ENCODE measurements at regions not wholly inside any gene's neighbourhood (a gene's known extent, or its start where the extent isn't known, plus 50 kb on each side); places are given as distances from the start of the nearest gene placed in this dataset.

DNA sequence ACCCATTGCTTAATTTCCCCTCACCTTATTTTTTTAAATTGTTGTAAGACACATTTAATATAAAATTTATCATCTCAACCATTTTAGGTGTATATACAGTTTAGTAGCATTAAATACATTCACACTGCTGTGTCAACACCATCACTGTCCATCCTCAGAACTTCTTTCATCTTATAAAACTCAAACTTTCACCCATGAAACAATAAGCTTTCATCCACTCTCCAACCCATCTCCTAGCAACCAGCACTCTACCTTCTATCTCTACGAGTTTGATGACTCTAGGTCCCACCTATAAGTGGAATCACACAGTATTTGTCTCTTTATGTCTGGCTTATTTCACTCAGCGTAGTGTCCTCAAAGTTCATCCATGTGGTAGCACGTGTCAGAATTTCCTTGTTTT is 75.5 kb downstream of the TBX3 start:
- TF ChIP-seq, protein P1, sequence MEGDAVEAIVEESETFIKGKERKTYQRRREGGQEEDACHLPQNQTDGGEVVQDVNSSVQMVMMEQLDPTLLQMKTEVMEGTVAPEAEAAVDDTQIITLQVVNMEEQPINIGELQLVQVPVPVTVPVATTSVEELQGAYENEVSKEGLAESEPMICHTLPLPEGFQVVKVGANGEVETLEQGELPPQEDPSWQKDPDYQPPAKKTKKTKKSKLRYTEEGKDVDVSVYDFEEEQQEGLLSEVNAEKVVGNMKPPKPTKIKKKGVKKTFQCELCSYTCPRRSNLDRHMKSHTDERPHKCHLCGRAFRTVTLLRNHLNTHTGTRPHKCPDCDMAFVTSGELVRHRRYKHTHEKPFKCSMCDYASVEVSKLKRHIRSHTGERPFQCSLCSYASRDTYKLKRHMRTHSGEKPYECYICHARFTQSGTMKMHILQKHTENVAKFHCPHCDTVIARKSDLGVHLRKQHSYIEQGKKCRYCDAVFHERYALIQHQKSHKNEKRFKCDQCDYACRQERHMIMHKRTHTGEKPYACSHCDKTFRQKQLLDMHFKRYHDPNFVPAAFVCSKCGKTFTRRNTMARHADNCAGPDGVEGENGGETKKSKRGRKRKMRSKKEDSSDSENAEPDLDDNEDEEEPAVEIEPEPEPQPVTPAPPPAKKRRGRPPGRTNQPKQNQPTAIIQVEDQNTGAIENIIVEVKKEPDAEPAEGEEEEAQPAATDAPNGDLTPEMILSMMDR (IDR thresholded peaks at IDR 0.05; ENCODE audit: poor library complexity), result no peak
- no peak for TF ChIP-seq EZH2 (IDR thresholded peaks at IDR 0.05; ENCODE audit: borderline replicate concordance)

Measured in hepatocyte (in vitro differentiated cells).